NOMO-1 (cell line): ENCODE measurements at regions not wholly inside any gene's neighbourhood (a gene's known extent, or its start where the extent isn't known, plus 50 kb on each side); places are given as distances from the start of the nearest gene placed in this dataset.

Experiments used
- DNase-seq, 2 experiments: peaks; one replicate each; lab custom pipeline; 2025; ENCODE audit not compliant: unreplicated experiment in 2 of 2; lab: John Stamatoyannopoulos, UW

GRCh38 chr1:25063591-25064416 lies 133.7 kb upstream of the RUNX3 start:
- DNase-seq, result no peak

GRCh38 chr1:25062621-25063255 lies 132.7 kb upstream of the RUNX3 start:
- no peak for DNase-seq

GRCh38 chr1:25061261-25061995 lies 131.4 kb upstream of the RUNX3 start:
- no peak for DNase-seq

GRCh38 chr1:25057188-25057587 lies 127.1 kb upstream of the RUNX3 start:
- DNase-seq, result no peak

GRCh38 chr1:25056536-25056935 lies 126.5 kb upstream of the RUNX3 start:
- DNase-seq, result no peak

- DNase-seq, result no peak
Observed at GRCh38 chr1:25055961-25056360, 125.9 kb upstream of the RUNX3 start.

GRCh38 chr1:25055324-25055780 lies 125.3 kb upstream of the RUNX3 start:
- no peak for DNase-seq

GRCh38 chr1:25054526-25055323 lies 124.6 kb upstream of the RUNX3 start:
- no peak for DNase-seq

- DNase-seq, result no peak
Observed at GRCh38 chr1:25053576-25054250, 123.6 kb upstream of the RUNX3 start.

- no peak for DNase-seq
Observed at GRCh38 chr1:25051906-25052305, 121.8 kb upstream of the RUNX3 start.

- DNase-seq, result no peak
Observed at GRCh38 chr1:25051504-25051903, 121.4 kb upstream of the RUNX3 start.

- DNase-seq, result no peak
Observed at GRCh38 chr1:25050165-25050564, 120.1 kb upstream of the RUNX3 start.

- no peak for DNase-seq
Observed at GRCh38 chr1:25049190-25049589, 119.1 kb upstream of the RUNX3 start.

GRCh38 chr1:25048728-25049127 lies 118.7 kb upstream of the RUNX3 start:
- DNase-seq, result no peak

- DNase-seq, result no peak
Observed at GRCh38 chr1:25047506-25048240, 117.6 kb upstream of the RUNX3 start.

GRCh38 chr1:25046194-25046532 lies 116.1 kb upstream of the RUNX3 start:
- no peak for DNase-seq

GRCh38 chr1:25045480-25046193 lies 115.6 kb upstream of the RUNX3 start:
- no peak for DNase-seq

GRCh38 chr1:25043228-25043580 lies 113.1 kb upstream of the RUNX3 start:
- no peak for DNase-seq
